T-helper 9 cell (primary cell): ENCODE measurements at regions not wholly inside any gene's neighbourhood (a gene's known extent, or its start where the extent isn't known, plus 50 kb on each side); places are given as distances from the start of the nearest gene placed in this dataset.
A peak's percentile ranks its signal among the peaks of the same experiment; 100 is the strongest.
"Not testable (repeated sequence)": the region's sequence is repeated elsewhere in the genome, so short reads cannot be mapped to it uniquely, and the experiment has no call there.

ENCODE experiments used
- DNase-seq: peaks from one replicate; pipeline ENCODE4 v3.0.0-alpha.2; 2020

- no peak for DNase-seq
Measured at GRCh38 chr18:60010513-60010912, 110.7 kb downstream of the PMAIP1 start.

DNA sequence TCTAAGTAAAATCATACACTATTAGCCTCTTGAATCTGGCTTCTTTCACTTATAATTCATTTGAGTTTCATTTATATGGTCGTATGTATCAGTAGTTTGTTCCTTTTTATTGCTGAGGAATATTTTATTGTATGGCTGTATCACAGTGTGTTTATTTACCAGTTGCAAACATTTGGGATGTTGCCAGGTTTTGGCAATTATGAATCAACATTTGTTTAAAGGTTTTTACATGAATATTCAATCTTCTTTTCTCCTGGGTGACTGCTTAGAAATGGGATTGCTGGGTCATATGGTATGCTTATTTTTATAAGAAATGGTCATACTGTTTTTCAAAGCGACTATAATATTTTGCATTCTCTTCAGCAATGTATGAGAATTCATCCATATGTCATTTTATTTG is 107.9 kb downstream of the PMAIP1 start:
- no peak for DNase-seq

DNA sequence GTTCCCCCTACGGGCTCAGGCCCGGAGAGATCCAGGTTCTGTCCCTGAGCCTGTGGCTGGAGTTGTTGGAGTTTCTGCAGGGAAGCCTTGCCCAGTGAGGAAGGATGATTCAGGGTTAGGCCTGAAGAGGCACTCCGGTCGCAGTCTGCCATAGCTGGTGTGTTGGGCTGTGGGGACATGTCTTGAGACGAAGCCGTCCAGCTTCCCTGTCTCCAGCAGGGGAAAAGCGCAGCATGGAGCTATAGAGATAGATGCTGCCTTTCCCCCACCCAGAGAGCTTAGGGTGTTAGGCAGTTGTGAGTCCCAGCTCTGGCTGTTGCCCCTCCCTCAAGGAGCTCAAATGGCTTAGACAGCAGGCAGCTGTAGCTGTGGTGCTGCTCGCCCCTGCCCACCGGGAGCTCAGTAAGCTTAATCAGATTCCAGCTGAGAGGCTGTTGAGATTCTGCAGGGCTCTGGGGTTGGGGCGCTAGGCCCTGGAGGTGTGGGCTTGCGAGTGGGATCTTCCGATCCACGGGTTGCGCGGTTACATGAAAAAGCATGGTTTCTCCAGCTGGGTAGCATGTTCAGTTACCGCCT is 103.9 kb downstream of the PMAIP1 start:
- no peak for DNase-seq

DNA sequence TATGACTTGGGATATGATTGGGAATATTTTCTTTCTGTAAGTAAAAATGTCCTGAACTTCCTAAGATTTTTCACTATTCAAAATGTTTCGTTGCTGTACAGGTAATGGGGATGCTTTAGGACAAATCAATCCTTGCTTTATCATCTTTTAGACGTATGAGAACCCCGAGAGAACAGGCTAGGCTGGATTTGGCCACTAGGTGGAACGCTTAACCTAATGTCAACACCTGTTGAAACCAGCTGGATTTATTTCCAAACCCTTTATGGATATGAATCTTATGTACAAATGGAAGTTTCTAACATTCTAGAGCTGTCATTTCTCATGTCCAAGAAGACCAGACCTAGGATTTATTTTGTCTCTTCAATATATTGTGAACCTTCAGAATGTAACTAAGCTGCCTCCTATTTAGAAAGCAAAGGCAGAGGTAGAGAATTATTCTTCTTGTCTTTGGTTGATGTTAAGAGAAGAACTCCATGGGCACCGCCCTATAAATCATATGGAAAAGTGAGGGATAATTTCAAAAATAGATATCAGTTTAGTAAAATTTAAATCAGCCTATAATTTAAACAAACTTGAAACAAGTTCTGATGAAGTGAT is 96.7 kb downstream of the PMAIP1 start:
- DNase-seq, result no peak

DNA sequence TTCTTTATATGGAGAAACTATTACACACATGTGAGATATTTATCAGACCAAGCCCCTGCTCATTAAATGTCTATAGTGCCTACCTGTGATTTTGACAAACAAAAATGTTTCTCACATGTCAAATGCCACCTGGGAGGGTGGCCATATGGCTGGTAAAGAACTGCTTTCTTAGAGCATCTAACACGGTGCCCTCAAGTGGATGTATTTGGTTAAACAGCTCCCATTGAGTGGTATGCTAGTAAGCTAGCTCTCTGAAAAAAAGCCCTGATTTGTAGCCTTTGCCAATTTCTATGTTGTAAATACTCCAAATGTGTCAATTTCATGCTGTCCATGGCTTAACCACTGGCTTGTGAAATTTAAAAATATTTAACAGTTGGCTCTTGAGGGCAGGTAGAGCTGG is 94.6 kb downstream of the PMAIP1 start:
- DNase-seq, result no peak

DNA sequence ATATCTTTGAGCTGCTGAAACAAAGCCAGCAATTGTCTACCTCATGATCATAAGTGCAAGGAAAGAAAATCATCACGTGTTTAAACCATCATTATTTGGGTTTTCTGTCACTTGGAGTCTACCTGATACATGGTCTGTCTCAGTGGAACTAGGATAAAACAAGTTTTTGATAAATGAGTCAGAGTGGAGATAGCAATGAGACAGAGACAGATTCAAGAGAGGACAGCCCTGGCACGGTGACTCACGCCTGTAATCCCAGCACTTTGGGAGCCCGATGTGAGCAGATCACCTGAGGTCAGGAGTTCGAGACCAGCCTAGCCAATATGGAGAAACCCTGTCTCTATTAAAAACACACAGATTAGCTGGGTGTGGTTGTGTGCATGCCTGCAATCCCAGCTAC is 93.8 kb downstream of the PMAIP1 start:
- DNase-seq, result no peak

DNA sequence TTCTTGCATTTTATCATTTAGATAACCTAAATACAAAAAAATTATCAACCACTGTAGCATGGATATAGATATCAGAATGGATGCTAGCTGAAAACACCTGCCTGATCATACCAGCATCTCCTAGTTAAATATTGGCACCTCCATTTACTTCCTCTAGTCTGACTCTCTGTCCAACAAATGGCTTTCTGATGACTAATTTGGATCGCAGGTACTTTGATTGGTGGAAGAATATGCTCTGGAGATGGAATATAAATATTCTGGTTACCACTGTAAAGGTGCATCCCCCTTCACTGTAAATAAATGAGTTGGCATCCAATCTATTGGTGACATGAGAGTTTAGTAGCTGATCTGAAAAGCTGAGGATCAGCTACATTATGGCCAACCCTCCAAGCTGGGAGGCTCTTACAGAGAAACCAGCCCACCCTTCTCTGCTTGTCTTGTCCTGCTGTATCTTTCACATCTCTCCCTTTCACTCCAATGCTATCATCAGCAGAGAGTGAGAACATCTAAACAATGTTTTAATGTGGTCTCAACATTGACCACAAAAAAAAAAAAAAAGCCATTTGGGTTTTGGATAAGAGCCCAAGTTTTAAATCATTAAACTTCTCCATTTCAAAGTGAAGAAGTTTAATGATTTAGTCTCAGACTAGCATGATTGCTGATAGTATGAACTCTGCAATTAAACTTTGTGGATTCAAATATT is 90.5 kb downstream of the PMAIP1 start:
- no peak for DNase-seq

DNA sequence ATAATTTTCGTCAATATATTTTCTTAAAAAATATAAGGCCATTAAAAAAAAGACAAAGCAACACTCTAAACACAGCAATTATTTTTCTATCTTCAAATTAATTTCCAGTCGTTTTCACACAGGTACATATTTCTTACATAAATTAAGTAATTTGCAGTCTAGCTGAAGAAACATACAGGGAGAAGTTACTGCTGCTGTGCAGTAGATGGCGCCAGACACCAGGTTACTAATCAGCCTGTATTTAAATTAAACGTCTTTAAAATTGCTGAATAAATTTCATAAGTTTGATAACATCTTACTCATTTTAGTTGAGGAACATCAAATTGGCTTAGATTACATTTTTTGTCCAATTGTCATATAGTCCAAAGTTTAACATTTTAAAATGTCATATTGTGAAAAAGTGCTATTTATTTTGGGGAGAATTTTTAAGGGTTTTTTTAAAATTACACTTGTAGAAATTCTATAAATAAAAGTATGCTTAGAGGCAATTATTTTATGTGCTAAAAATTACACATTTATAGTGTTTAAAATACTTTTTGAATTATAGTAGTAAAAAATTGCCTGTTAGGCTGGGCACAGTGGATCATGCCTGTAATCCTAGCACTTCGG is 88.4 kb downstream of the PMAIP1 start:
- peak; percentile 35 for DNase-seq

- no peak for DNase-seq
Measured at GRCh38 chr18:59987102-59987501, 87.3 kb downstream of the PMAIP1 start.

GRCh38 chr18:59986139-59986538 is 86.3 kb downstream of the PMAIP1 start:
- no peak for DNase-seq

GRCh38 chr18:59985289-59985688 is 85.5 kb downstream of the PMAIP1 start:
- no peak for DNase-seq

DNA sequence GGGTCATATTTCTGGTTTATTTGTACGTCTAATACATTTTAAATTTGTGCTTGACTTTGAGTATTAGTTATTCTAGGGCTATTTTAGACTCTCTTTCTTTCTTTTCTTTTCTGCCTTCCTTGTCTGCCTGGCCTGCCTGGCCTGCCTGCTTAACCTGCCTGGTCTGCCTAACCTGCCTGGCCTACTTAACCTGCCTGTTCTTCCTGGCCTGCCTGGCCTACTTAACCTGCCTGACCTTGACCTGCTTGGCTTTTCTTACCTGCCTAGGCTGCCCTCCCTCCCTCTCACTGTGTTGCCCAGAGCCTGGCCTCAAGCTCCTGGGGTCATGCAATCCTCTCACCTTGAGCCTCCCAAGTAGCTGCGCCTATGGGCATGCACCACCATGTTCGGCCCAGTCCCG is 83.7 kb downstream of the PMAIP1 start:
- DNase-seq, result no peak

GRCh38 chr18:59980188-59980637 is 80.4 kb downstream of the PMAIP1 start:
- DNase-seq, result no peak

GRCh38 chr18:59971871-59972428 is 72.2 kb downstream of the PMAIP1 start:
- DNase-seq, result no peak

GRCh38 chr18:59971144-59971543 is 71.3 kb downstream of the PMAIP1 start:
- not testable (repeated sequence) for DNase-seq

- not testable (repeated sequence) for DNase-seq
Measured at GRCh38 chr18:59969477-59970028, 69.8 kb downstream of the PMAIP1 start.

DNA sequence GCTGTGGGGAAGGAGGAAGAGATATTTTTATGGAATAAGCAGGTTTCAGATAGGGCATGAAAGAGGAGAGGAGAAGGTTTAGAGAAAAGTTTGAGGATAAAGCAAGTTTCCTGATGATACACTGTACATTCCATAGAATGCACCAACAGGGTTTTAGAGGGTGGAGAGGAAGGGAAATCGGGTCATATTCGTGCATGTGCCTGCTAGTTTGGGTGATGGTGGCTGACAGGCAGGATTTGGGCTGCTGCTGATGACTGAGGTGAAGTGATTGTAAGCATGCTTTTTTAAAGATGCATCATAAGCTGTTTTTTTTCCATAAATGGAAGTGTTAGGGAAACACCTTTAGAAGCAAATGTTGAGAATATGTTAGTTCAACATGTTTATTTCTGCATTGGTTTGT is 68.8 kb downstream of the PMAIP1 start:
- no peak for DNase-seq

- no peak for DNase-seq
Measured at GRCh38 chr18:59967878-59968277, 68.1 kb downstream of the PMAIP1 start.

- no peak for DNase-seq
Measured at GRCh38 chr18:59966913-59967312, 67.1 kb downstream of the PMAIP1 start.

GRCh38 chr18:59963229-59963628 is 63.4 kb downstream of the PMAIP1 start:
- no peak for DNase-seq

DNA sequence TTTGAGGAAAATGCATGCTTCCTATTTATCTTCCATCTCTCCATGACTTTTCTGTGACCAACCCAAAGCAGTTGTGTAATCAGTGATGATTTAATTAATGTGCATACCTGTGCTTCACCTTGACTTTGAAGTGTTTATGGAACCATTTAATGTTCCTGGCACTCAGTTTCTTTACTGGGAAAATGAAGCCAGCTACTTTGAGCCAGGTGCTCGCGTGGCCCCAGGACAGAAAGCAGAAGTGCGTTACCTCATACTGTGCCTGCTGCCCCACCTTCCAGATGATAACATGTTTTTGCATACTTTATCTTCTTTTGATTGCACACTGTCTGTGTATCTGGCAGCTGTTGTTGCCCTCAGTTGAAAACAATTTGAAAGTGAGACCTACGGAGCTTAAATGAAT is 61.3 kb downstream of the PMAIP1 start:
- DNase-seq, result no peak

DNA sequence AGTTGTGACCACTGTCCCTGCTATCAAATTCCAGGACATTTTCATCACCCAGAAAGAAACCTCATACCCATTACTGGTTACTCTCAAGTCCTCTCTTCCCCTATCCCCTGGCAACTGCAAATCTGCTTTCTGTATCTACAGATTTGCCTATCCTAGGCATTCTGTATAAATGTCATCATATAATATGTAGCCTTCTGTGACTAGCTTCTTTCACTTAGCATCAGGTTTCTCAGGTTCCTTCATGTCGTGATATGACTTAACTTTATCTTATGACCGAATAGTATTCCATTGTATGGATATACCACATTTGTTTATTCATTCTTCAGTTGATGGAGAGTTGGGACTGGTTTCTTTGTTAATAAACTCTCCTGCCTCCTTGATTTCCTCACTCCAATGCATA is 60.5 kb downstream of the PMAIP1 start:
- DNase-seq, result no peak

GRCh38 chr18:59959606-59960005 is 59.8 kb downstream of the PMAIP1 start:
- DNase-seq, result no peak
